Astrocyte (in vitro differentiated cells and primary cell): ENCODE measurements at regions not wholly inside any gene's neighbourhood (a gene's known extent, or its start where the extent isn't known, plus 50 kb on each side); places are given as distances from the start of the nearest gene placed in this dataset.

Source experiments
- CTCF ChIP-seq: IDR thresholded peaks from 2 replicates; pipeline ENCODE4 v1.5.1; 2011; ENCODE audit warnings: low read depth, mild to moderate bottlenecking, inconsistent platforms, low read length, moderate library complexity; ENCODE audit not compliant: insufficient read depth
- EZH2 ChIP-seq: IDR thresholded peaks from 2 replicates; pipeline ENCODE4 v1.6.1; 2012; ENCODE audit warnings: mild to moderate bottlenecking, low read length, inconsistent platforms; ENCODE audit not compliant: insufficient read depth

DNA sequence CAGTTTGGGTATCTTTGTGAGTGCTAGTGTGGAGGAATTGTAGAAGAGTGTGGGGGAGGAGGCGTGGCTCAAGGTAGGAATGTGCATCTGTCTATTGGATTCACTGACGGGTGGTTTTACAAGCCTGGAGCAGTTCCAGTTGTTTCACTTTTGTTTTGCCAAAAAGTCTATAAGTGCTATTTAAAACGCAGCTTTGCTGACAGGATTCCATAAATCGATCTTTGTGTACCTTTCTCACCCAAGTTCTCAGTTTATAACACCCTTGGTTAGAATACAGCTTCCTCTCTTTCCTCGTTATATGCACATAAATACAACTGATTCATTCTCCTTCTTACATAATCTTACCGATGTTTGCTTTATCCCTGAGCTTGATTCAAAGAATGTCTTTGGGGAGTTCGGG is 123.2 kb upstream of the UBE2E2 start:
- TF ChIP-seq CTCF (no peak), EZH2 (no peak)
